AG04449 (cell line): ENCODE measurements at regions not wholly inside any gene's neighbourhood (a gene's known extent, or its start where the extent isn't known, plus 50 kb on each side); places are given as distances from the start of the nearest gene placed in this dataset.
"Not testable (repeated sequence)": the region's sequence is repeated elsewhere in the genome, so short reads cannot be mapped to it uniquely, and the experiment has no call there.

Experiments
- CTCF ChIA-PET: fragments of 350-600 bp; formaldehyde crosslinking; extraction: SDS; loops from one replicate; lab custom pipeline; 2021; ENCODE audit warnings: antibody characterized with exemption; lab: Yijun Ruan, JAX
- POLR2A ChIA-PET: fragments of 400-600, 350-600 bp; formaldehyde crosslinking; extraction: SDS; loops from one replicate; lab custom pipeline; 2020; ENCODE audit warnings: antibody characterized with exemption, inconsistent platforms; lab: Yijun Ruan, JAX
- DNase-seq: peaks from one replicate; pipeline ENCODE4 v3.0.0-alpha.2; 2010; ENCODE audit warnings: low read depth, low spot score
- H3K4me3 ChIP-seq: 2 replicates; pipeline ENCODE4 v1.5.1; 2011; ENCODE audit warnings: low read depth, mild to moderate bottlenecking, control low read depth, low read length
- CTCF ChIP-seq: IDR thresholded peaks from one replicate; pipeline ENCODE4 v1.5.1; 2011; ENCODE audit warnings: mild to moderate bottlenecking, moderate library complexity, low read length, control low read depth, inconsistent platforms; ENCODE audit not compliant: insufficient read depth; ENCODE audit errors: missing control alignments

GRCh38 chr4:40681600-40681999 is 51.9 kb upstream of the RBM47 start:
- ChIA-PET POLR2A (no interaction called here), CTCF (interaction anchor here (3.2 kb wide), 1 partner anchor 8 kb away, joined by 17 read pairs; no protein-coding TSS in a partner anchor)
- no peak for DNase-seq
- no peak overlapping the region for H3K4me3 ChIP-seq
- no peak for TF ChIP-seq CTCF

- CTCF ChIA-PET = interaction anchor here (3.2 kb wide), 1 partner anchor 8 kb away, joined by 17 read pairs; no protein-coding TSS in a partner anchor
Measured at GRCh38 chr4:40682290-40683101, 52.8 kb upstream of the RBM47 start.

GRCh38 chr4:40683536-40684145 is 54.0 kb upstream of the RBM47 start:
- POLR2A ChIA-PET, DNase-seq, H3K4me3 ChIP-seq: not testable (repeated sequence)
- CTCF ChIA-PET = interaction anchor here (3.2 kb wide), 1 partner anchor 10 kb away, joined by 17 read pairs; no protein-coding TSS in a partner anchor

More at GRCh38 chr4:40682290-40683101, 52.8 kb upstream of the RBM47 start:
- no peak overlapping the region for H3K4me3 ChIP-seq
- POLR2A ChIA-PET = no interaction called here
- no peak for TF ChIP-seq CTCF
- no peak for DNase-seq

- no peak for TF ChIP-seq CTCF
- POLR2A ChIA-PET = no interaction called here
- no peak for DNase-seq
- CTCF ChIA-PET = interaction anchor here (3.2 kb wide), 1 partner anchor 10 kb away, joined by 17 read pairs; no protein-coding TSS in a partner anchor
- no peak overlapping the region for H3K4me3 ChIP-seq
Measured at GRCh38 chr4:40684404-40684803, 54.7 kb upstream of the RBM47 start.

- no peak for TF ChIP-seq CTCF
- ChIA-PET CTCF (no interaction called here), POLR2A (no interaction called here)
- peak; percentile 31 for DNase-seq
- no peak overlapping the region for H3K4me3 ChIP-seq
Measured at GRCh38 chr4:40685300-40685699, 55.6 kb upstream of the RBM47 start.

GRCh38 chr4:40686081-40686913 is 56.6 kb upstream of the RBM47 start:
- H3K4me3 ChIP-seq = no peak overlapping the region
- POLR2A ChIA-PET = no interaction called here
- DNase-seq = no peak
- CTCF ChIA-PET = no interaction called here
- no peak for TF ChIP-seq CTCF
